Suprapubic skin (tissue), 4 donors: ENCODE measurements at regions not wholly inside any gene's neighbourhood (a gene's known extent, or its start where the extent isn't known, plus 50 kb on each side); places are given as distances from the start of the nearest gene placed in this dataset.

Experiments
- DNase-seq, 2 donors: peaks; one replicate each; pipeline ENCODE4 v3.0.0-alpha.2; 2019; ENCODE audit warnings: low spot score in 2 of 2
- H3K27ac ChIP-seq: fragments of 200-600 bp; sonication (generic); one replicate; pipeline ENCODE4 v1.5.1; 2019
- H3K27me3 ChIP-seq: fragments of 200-600 bp; sonication (generic); one replicate; pipeline ENCODE4 v1.5.1; 2019
- H3K36me3 ChIP-seq: fragments of 200-600 bp; sonication (generic); one replicate; pipeline ENCODE4 v1.5.1; 2019
- H3K4me1 ChIP-seq: fragments of 200-600 bp; sonication (generic); one replicate; pipeline ENCODE4 v1.5.1; 2019
- H3K4me3 ChIP-seq: fragments of 200-600 bp; sonication (generic); one replicate; pipeline ENCODE4 v1.5.1; 2019; ENCODE audit warnings: mild to moderate bottlenecking
- H3K9me3 ChIP-seq: fragments of 200-600 bp; sonication (generic); one replicate; pipeline ENCODE4 v1.5.1; 2019
- EP300 ChIP-seq: sonication (generic); formaldehyde crosslinking; IDR thresholded peaks from one replicate; pipeline ENCODE4 v1.6.1; 2017; ENCODE audit warnings: antibody characterized with exemption
- POLR2A ChIP-seq, 2 donors: fragments of 450-650 bp; IDR thresholded peaks; one replicate each; pipeline ENCODE4 v1.6.1; 2017; ENCODE audit warnings: antibody characterized with exemption in 2 of 2, mild to moderate bottlenecking in 2 of 2, moderate library complexity in 2 of 2
- POLR2AphosphoS5 ChIP-seq, 3 donors: sonication (generic); formaldehyde crosslinking; IDR thresholded peaks; one replicate each; pipeline ENCODE4 v1.6.1; 2017; ENCODE audit warnings: antibody characterized with exemption in 3 of 3
- WGBS: methylation state at CpG from one replicate; pipeline ENCODE4 v1.1.5; 2018; 5-methylcytosine and 5-hydroxymethylcytosine counted together
- TF ChIP-seq, protein P1 (sequence below), 2 donors: fragments of 200-600 bp in 1 of 2; fragments of 450-650 bp in 1 of 2; sonication (generic) in 1 of 2; IDR thresholded peaks; one replicate each; pipeline ENCODE4 v1.5.1; 2016 to 2019; ENCODE audit warnings: antibody characterized with exemption in 2 of 2, mild to moderate bottlenecking in 1 of 2, moderate library complexity in 1 of 2

- WGBS, result 95% methylated on average over 4 of the region's 4 CpGs
- Histone ChIP-seq H3K27me3 (peaks cover 34% of the 10 kb centered on the region), H3K36me3 (no peaks in the 10 kb centered on the region), H3K27ac (no peak overlapping the region), H3K4me3 (no peak overlapping the region), H3K4me1 (no peaks in the 10 kb centered on the region), H3K9me3 (no peaks in the 10 kb centered on the region)
- DNase-seq, result no peak
- TF ChIP-seq EP300 (no peak), POLR2A (IDR thresholded peaks at IDR 0.05) (no peak), POLR2AphosphoS5 (IDR thresholded peaks at IDR 0.05) (no peak)
- TF ChIP-seq, protein P1, sequence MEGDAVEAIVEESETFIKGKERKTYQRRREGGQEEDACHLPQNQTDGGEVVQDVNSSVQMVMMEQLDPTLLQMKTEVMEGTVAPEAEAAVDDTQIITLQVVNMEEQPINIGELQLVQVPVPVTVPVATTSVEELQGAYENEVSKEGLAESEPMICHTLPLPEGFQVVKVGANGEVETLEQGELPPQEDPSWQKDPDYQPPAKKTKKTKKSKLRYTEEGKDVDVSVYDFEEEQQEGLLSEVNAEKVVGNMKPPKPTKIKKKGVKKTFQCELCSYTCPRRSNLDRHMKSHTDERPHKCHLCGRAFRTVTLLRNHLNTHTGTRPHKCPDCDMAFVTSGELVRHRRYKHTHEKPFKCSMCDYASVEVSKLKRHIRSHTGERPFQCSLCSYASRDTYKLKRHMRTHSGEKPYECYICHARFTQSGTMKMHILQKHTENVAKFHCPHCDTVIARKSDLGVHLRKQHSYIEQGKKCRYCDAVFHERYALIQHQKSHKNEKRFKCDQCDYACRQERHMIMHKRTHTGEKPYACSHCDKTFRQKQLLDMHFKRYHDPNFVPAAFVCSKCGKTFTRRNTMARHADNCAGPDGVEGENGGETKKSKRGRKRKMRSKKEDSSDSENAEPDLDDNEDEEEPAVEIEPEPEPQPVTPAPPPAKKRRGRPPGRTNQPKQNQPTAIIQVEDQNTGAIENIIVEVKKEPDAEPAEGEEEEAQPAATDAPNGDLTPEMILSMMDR (IDR thresholded peaks at IDR 0.05), result no peak
Observed at GRCh38 chr20:48380661-48381060, 447.1 kb downstream of the PREX1 start.

DNA sequence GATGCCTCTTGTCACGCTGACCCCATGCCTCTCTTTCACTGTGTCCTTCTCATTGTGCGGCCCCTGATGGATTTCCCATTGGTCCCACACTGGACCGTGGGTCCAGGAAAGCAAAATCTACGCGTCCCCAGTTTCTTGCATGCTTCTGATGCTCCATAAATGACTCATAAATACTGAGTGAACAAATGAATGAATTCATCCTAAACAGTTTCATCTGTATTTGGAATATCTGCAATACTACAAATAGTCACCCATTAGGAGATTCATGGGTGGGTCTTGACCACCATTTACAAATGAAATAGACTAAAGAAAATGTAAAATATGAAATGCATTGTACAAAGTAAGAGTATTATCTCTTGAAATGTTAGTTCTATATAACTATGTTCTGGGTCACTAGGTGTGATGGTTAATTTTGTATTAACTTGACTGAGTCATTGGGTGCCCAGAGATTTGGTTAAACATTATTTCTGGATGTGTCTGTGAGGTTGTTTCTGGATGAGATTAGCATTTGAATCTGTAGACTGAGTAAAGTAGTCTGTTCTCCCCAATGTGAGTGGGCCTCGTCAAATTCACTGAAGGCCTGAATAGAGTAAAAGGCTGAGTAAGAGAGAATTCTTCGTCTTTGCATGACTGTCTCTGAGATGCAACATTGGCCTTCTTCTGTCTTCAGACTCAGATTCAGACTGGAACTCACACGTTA, 448.7 kb downstream of the PREX1 start:
- 67% methylated on average over 8 of the region's 8 CpGs for WGBS

DNA sequence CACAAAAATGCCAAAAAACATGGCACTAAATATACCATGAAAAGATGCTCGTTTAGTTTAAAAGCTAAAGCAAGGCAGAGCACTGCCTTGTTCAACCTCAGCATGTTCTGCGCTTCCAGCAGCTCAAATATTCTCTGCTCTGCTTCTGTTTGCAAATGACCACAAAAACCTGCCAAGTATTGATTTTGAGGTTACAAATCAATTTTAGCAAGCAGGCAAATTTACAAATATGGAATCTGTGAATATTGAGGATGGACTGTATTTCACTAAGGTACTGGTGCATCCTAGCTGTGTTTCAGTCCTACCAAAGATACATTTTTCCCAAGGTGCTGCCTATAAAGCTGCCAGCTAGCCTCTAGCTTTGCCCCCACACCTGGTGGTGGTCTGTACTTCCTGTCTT, 449.9 kb downstream of the PREX1 start:
- DNase-seq, result no peak
- Histone ChIP-seq H3K36me3 (no peaks in the 10 kb centered on the region), H3K4me3 (no peak overlapping the region), H3K27ac (no peak overlapping the region), H3K4me1 (peaks cover 2% of the 10 kb centered on the region), H3K27me3 (peaks cover 37% of the 10 kb centered on the region), H3K9me3 (no peaks in the 10 kb centered on the region)
- WGBS, result 88% methylated on average over 2 of the region's 2 CpGs
- no peak for TF ChIP-seq EP300
- no peak for TF ChIP-seq POLR2AphosphoS5 (IDR thresholded peaks at IDR 0.05)
- TF ChIP-seq POLR2A (IDR thresholded peaks at IDR 0.05), result no peak
- TF ChIP-seq, protein P1 (IDR thresholded peaks at IDR 0.05), result no peak

More for the DNA sequence above, 448.7 kb downstream of the PREX1 start:
- H3K27me3 ChIP-seq, result peaks cover 34% of the 10 kb centered on the region
- H3K4me3 ChIP-seq, result no peak overlapping the region
- no peaks in the 10 kb centered on the region for H3K36me3 ChIP-seq
- H3K27ac ChIP-seq, result no peak overlapping the region
- H3K9me3 ChIP-seq, result no peaks in the 10 kb centered on the region
- H3K4me1 ChIP-seq, result no peaks in the 10 kb centered on the region
- no peak for DNase-seq
- TF ChIP-seq, protein P1 (IDR thresholded peaks at IDR 0.05), result no peak
- no peak for TF ChIP-seq POLR2A (IDR thresholded peaks at IDR 0.05)
- TF ChIP-seq EP300, result no peak
- TF ChIP-seq POLR2AphosphoS5 (IDR thresholded peaks at IDR 0.05), result no peak

DNA sequence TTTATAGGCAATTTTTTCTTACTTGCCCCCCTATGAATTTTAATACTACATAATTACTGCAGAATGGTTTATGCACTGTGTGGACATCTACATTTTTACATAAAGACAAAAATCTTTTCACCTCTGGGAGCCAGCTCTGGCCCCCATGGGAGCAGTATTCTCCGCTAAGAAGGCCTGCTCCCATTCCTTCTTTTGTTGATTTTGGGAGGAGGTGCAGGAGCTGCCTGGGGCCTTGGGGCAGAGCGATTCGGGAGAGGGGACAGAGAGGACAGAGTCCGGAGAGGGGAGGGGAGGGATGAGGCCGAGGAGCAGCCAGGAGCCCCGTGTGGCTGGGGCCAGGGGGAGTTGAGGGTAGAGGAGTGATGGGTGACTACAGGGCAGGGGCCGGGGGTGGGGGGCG, 452.0 kb downstream of the PREX1 start:
- DNase-seq, result no peak
- H3K27me3 ChIP-seq, result peaks cover 34% of the 10 kb centered on the region
- H3K4me1 ChIP-seq, result peaks cover 2% of the 10 kb centered on the region
- 73% methylated on average over 8 of the region's 8 CpGs for whole genome bisulfite sequencing
- H3K36me3 ChIP-seq, result no peaks in the 10 kb centered on the region
- no peak overlapping the region for H3K4me3 ChIP-seq
- H3K9me3 ChIP-seq, result no peaks in the 10 kb centered on the region
- H3K27ac ChIP-seq, result no peak overlapping the region
- TF ChIP-seq POLR2AphosphoS5 (IDR thresholded peaks at IDR 0.05), result no peak
- no peak for TF ChIP-seq EP300
- no peak for TF ChIP-seq POLR2A (IDR thresholded peaks at IDR 0.05)
- TF ChIP-seq, protein P1 (IDR thresholded peaks at IDR 0.05), result no peak

DNA sequence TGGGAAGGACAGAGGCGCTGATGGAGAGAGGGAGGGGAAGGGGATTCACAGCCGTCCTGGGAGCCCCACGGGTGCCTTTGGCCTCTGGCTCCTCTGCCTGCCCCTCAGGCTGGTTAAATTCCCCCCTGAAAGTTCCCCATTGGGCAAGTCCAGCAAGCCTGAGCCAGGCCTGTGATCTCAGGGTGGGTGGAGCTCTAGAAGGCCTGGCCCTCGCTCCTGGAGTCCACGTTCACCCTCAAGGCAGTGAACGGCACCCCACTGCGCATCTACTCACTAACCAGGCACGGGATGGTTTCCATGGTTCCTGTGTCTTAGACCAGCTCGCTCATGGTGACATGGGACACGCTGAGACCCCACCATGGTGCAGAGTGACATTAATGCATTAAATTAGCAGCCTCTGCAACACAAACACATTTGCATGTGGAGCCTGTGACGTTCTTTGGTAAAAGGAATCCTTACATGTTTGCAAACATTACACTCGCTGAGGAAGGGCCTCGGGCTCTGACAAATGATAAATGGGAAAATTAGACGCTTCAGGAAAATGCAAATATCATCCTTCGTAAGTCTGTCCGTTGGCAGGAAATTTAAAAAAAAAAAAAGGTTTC, 452.7 kb downstream of the PREX1 start:
- H3K27ac ChIP-seq, result peak overlapping the region; percentile 1
- TF ChIP-seq, protein P1 (IDR thresholded peaks at IDR 0.05), result no peak
- TF ChIP-seq POLR2A (IDR thresholded peaks at IDR 0.05), result no peak
- TF ChIP-seq EP300, result no peak
- TF ChIP-seq POLR2AphosphoS5 (IDR thresholded peaks at IDR 0.05), result no peak
- WGBS, result 51% methylated on average over 11 of the region's 16 CpGs
- no peak for DNase-seq
- no peak overlapping the region for H3K4me3 ChIP-seq
- no peaks in the 10 kb centered on the region for H3K36me3 ChIP-seq
- peaks cover 2% of the 10 kb centered on the region for H3K4me1 ChIP-seq
- peaks cover 34% of the 10 kb centered on the region for H3K27me3 ChIP-seq
- no peaks in the 10 kb centered on the region for H3K9me3 ChIP-seq
